GM12875 (cell line): ENCODE measurements at regions not wholly inside any gene's neighbourhood (a gene's known extent, or its start where the extent isn't known, plus 50 kb on each side); places are given as distances from the start of the nearest gene placed in this dataset.

Experiments used
- H3K4me3 ChIP-seq: one replicate; pipeline ENCODE4 v1.5.1; 2011; ENCODE audit warnings: low read depth, low read length, control low read depth
- CTCF ChIP-seq: IDR thresholded peaks from 2 replicates; pipeline ENCODE4 v1.5.1; 2011; ENCODE audit warnings: low read depth, mild to moderate bottlenecking, control low read depth, inconsistent platforms, low read length, moderate library complexity, borderline replicate concordance; ENCODE audit not compliant: insufficient read depth

- no peak for TF ChIP-seq CTCF
- H3K4me3 ChIP-seq, result no peak overlapping the region
These were observed 314.4 kb downstream of the DRD1 start for GRCh38 chr5:175129619-175130018.

- TF ChIP-seq CTCF, result no peak
- H3K4me3 ChIP-seq, result no peak overlapping the region
These were observed 314.9 kb downstream of the DRD1 start for GRCh38 chr5:175129121-175129520.

GRCh38 chr5:175124821-175125220 lies 319.2 kb downstream of the DRD1 start:
- no peak for TF ChIP-seq CTCF
- no peak overlapping the region for H3K4me3 ChIP-seq

- H3K4me3 ChIP-seq, result no peak overlapping the region
- TF ChIP-seq CTCF, result no peak
These were observed 319.6 kb downstream of the DRD1 start for GRCh38 chr5:175124251-175124813.

GRCh38 chr5:175123542-175123941 lies 320.4 kb downstream of the DRD1 start:
- H3K4me3 ChIP-seq, result no peak overlapping the region
- TF ChIP-seq CTCF, result no peak

- TF ChIP-seq CTCF, result no peak
- no peak overlapping the region for H3K4me3 ChIP-seq
These were observed 322.5 kb downstream of the DRD1 start for GRCh38 chr5:175121457-175121856.

GRCh38 chr5:175120412-175120811 lies 323.6 kb downstream of the DRD1 start:
- H3K4me3 ChIP-seq, result no peak overlapping the region
- TF ChIP-seq CTCF, result no peak
